BE2C (cell line): ENCODE measurements at regions not wholly inside any gene's neighbourhood (a gene's known extent, or its start where the extent isn't known, plus 50 kb on each side); places are given as distances from the start of the nearest gene placed in this dataset.
A peak's percentile ranks its signal among the peaks of the same experiment; 100 is the strongest.

Source experiments
- DNase-seq: peaks from one replicate; pipeline ENCODE4 v3.0.0-alpha.2; 2020
- H3K27me3 ChIP-seq: fragments of 250-450 bp; sonication (Bioruptor Pico); 2 replicates; pipeline ENCODE4 v1.5.1; 2020; ENCODE audit warnings: mild to moderate bottlenecking
- H3K36me3 ChIP-seq: fragments of 250-450 bp; sonication (Bioruptor Pico); 2 replicates; pipeline ENCODE4 v1.5.1; 2020; ENCODE audit warnings: mild to moderate bottlenecking
- H3K4me1 ChIP-seq: fragments of 250-450 bp; sonication (Bioruptor Pico); 2 replicates; pipeline ENCODE4 v1.5.1; 2020
- H3K4me3 ChIP-seq: 2 replicates; pipeline ENCODE4 v1.5.1; 2011; ENCODE audit warnings: low read depth, low read length
- H3K9me3 ChIP-seq: fragments of 250-450 bp; sonication (Bioruptor Pico); 2 replicates; pipeline ENCODE4 v1.5.1; 2020
- CTCF ChIP-seq: IDR thresholded peaks from 2 replicates; pipeline ENCODE4 v1.5.1; 2012; ENCODE audit warnings: mild to moderate bottlenecking, low read depth, low read length

GRCh38 chr5:85010014-85010562 lies 625.4 kb upstream of the EDIL3 start:
- Histone ChIP-seq H3K4me1 (no peaks in the 10 kb centered on the region), H3K4me3 (no peak overlapping the region), H3K27me3 (no peaks in the 10 kb centered on the region), H3K9me3 (no peaks in the 10 kb centered on the region), H3K36me3 (no peaks in the 10 kb centered on the region)
- DNase-seq: no peak
- no peak for TF ChIP-seq CTCF

- TF ChIP-seq CTCF: no peak
- Histone ChIP-seq H3K36me3 (no peaks in the 10 kb centered on the region), H3K4me1 (no peaks in the 10 kb centered on the region), H3K4me3 (no peak overlapping the region), H3K9me3 (no peaks in the 10 kb centered on the region), H3K27me3 (no peaks in the 10 kb centered on the region)
- no peak for DNase-seq
Observed at GRCh38 chr5:85017261-85017660, 632.6 kb upstream of the EDIL3 start.

- peaks cover 3% of the 10 kb centered on the region; the same call in 1 of the 2 replicates for H3K4me1 ChIP-seq
- no peaks in the 10 kb centered on the region for H3K27me3 ChIP-seq
- peaks cover 3% of the 10 kb centered on the region for H3K9me3 ChIP-seq
- H3K36me3 ChIP-seq: no peaks in the 10 kb centered on the region
- TF ChIP-seq CTCF: no peak
- no peak overlapping the region for H3K4me3 ChIP-seq
- DNase-seq: no peak
Observed at GRCh38 chr5:85030316-85031084, 645.8 kb upstream of the EDIL3 start.

GRCh38 chr5:85049020-85049419 lies 664.3 kb upstream of the EDIL3 start:
- peaks cover 7% of the 10 kb centered on the region for H3K4me1 ChIP-seq
- H3K9me3 ChIP-seq: no peaks in the 10 kb centered on the region
- no peaks in the 10 kb centered on the region for H3K27me3 ChIP-seq
- peak; percentile 83 for DNase-seq
- no peak overlapping the region for H3K4me3 ChIP-seq
- no peaks in the 10 kb centered on the region for H3K36me3 ChIP-seq
- peak; percentile 79 for TF ChIP-seq CTCF

- DNase-seq: no peak
- H3K27me3 ChIP-seq: no peaks in the 10 kb centered on the region
- TF ChIP-seq CTCF: no peak
- no peaks in the 10 kb centered on the region for H3K36me3 ChIP-seq
- H3K4me3 ChIP-seq: no peak overlapping the region
- H3K4me1 ChIP-seq: peaks cover 7% of the 10 kb centered on the region
- H3K9me3 ChIP-seq: no peaks in the 10 kb centered on the region
Observed at GRCh38 chr5:85052826-85053225, 668.1 kb upstream of the EDIL3 start.
